GM23338 (cell line): ENCODE measurements at regions not wholly inside any gene's neighbourhood (a gene's known extent, or its start where the extent isn't known, plus 50 kb on each side); places are given as distances from the start of the nearest gene placed in this dataset.

Experiments used
- CREB1 ChIP-seq: fragments of 250-450 bp; sonication (Bioruptor Pico); IDR thresholded peaks from 2 replicates; pipeline ENCODE4 v1.5.0; 2020; ENCODE audit warnings: low read depth, mild to moderate bottlenecking, moderate library complexity
- CTCF ChIP-seq, 2 experiments: fragments of 200-600 bp in 1 of 2; sonication (generic) in 1 of 2; conservative IDR thresholded peaks; 2 replicates each; pipeline versions ENCODE4 v1.5.1 to v1.6.1; 2016 to 2017; ENCODE audit warnings: antibody characterized with exemption in 2 of 2, low read depth in 2 of 2, mild to moderate bottlenecking in 2 of 2, moderate library complexity in 1 of 2
- POLR2AphosphoS5 ChIP-seq: IDR thresholded peaks from 2 replicates; pipeline ENCODE4 v1.6.1; 2016; ENCODE audit warnings: antibody characterized with exemption, low read depth

DNA sequence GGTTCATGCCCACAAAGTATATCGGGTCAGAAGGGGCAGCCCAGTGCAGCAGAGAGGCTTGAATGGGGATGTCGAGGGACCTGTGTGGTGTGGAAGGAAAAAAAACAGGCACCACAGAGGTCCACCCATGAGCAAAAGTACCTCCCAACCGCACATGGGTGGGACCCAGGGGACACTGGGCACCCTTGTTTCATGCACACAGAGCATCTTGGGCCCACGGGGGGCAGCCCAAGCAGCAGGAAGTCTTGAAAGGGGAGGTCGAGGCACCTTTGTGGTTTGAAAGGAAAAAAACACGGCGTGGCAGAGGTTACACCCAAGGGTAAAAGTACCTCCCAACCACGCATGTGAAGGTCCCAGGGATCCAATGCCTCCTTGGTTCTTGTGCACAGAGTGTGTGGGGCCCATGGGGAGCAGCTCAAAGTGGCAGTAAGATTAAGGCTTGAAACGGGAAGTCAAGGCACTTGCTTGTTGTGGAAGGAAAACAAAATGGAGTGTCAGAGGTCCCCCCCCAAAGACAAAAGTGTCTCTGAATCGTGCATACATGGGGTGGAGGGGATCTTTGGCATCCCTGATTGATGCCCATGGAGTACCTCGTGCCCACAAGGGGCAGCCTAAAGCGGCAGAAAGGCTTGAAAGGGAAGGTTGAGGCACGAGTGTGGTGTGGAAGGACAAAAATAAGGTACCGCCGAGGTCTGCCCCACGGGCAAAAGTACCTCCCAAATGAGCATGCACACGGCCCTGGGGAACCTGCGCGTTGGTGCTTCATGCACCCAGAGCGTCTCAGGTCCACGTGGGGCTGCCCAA, 575.5 kb downstream of the ALG10 start:
- TF ChIP-seq CTCF (conservative IDR thresholded peaks at IDR 0.05; ENCODE audit: low read depth in 2 of 2) (no peak), CREB1 (no peak), POLR2AphosphoS5 (no peak)
